Vagina (tissue), 2 donors: ENCODE measurements at regions not wholly inside any gene's neighbourhood (a gene's known extent, or its start where the extent isn't known, plus 50 kb on each side); places are given as distances from the start of the nearest gene placed in this dataset.

Source experiments
- POLR2A ChIP-seq, 2 donors: fragments of 450-650 bp; IDR thresholded peaks; one replicate each; pipeline ENCODE4 v1.6.1; 2017; ENCODE audit warnings: antibody characterized with exemption in 2 of 2, mild to moderate bottlenecking in 2 of 2, moderate library complexity in 2 of 2
- POLR2AphosphoS5 ChIP-seq, 2 donors: sonication (generic); formaldehyde crosslinking; IDR thresholded peaks; one replicate each; pipeline ENCODE4 v1.9.0; 2017; ENCODE audit warnings: antibody characterized with exemption in 2 of 2, mild to moderate bottlenecking in 2 of 2, low read depth in 1 of 2; ENCODE audit not compliant: insufficient read depth in 1 of 2

- TF ChIP-seq POLR2AphosphoS5 (IDR thresholded peaks at IDR 0.05; ENCODE audit: insufficient read depth in 1 of 2, low read depth in 1 of 2) (no peak), POLR2A (IDR thresholded peaks at IDR 0.05) (no peak)
Measured at GRCh38 chr11:42591841-42592240, 720.0 kb upstream of the API5 start.
